KMS-11 (cell line): ENCODE measurements at regions not wholly inside any gene's neighbourhood (a gene's known extent, or its start where the extent isn't known, plus 50 kb on each side); places are given as distances from the start of the nearest gene placed in this dataset.
A peak's percentile ranks its signal among the peaks of the same experiment; 100 is the strongest.
"Not testable (repeated sequence)": the region's sequence is repeated elsewhere in the genome, so short reads cannot be mapped to it uniquely, and the experiment has no call there.

Source experiments
- H2AFZ ChIP-seq: fragments of 200-600 bp; sonication (generic); 2 replicates; pipeline ENCODE4 v1.6.1; 2016; ENCODE audit warnings: antibody characterized with exemption, mixed run types, low read depth
- H3K27ac ChIP-seq: fragments of 200-600 bp; sonication (generic); 2 replicates; pipeline ENCODE4 v1.6.1; 2016; ENCODE audit warnings: mild to moderate bottlenecking, mixed run types
- H3K27me3 ChIP-seq: fragments of 200-600 bp; sonication (generic); 2 replicates; pipeline ENCODE4 v1.6.1; 2017; ENCODE audit warnings: mild to moderate bottlenecking, low read depth, mixed run types, moderate library complexity; ENCODE audit not compliant: insufficient read depth
- H3K36me3 ChIP-seq: fragments of 200-600 bp; sonication (generic); 2 replicates; pipeline ENCODE4 v1.6.1; 2017; ENCODE audit warnings: mild to moderate bottlenecking, mixed run types; ENCODE audit not compliant: insufficient read depth
- H3K4me1 ChIP-seq: fragments of 200-600 bp; sonication (generic); 2 replicates; pipeline ENCODE4 v1.6.1; 2016; ENCODE audit warnings: mild to moderate bottlenecking, low read depth, mixed run types; ENCODE audit not compliant: poor library complexity, severe bottlenecking
- H3K4me2 ChIP-seq: fragments of 200-600 bp; sonication (generic); 2 replicates; pipeline ENCODE4 v1.7.0; 2016; ENCODE audit warnings: mild to moderate bottlenecking, mixed run types
- H3K4me3 ChIP-seq: fragments of 200-600 bp; sonication (generic); IDR thresholded peaks from 2 replicates; pipeline ENCODE4 v1.6.1; 2017; ENCODE audit warnings: low read depth, low read length, mixed read lengths; ENCODE audit not compliant: insufficient read depth
- H3K79me2 ChIP-seq: fragments of 200-600 bp; sonication (generic); 2 replicates; pipeline ENCODE4 v1.6.1; 2016; ENCODE audit warnings: low read depth, mixed run types; ENCODE audit not compliant: insufficient read depth
- H3K9ac ChIP-seq: fragments of 200-600 bp; sonication (generic); 2 replicates; pipeline ENCODE4 v1.6.1; 2016; ENCODE audit warnings: mild to moderate bottlenecking, mixed run types
- H4K20me1 ChIP-seq: fragments of 200-600 bp; sonication (generic); 2 replicates; pipeline ENCODE4 v1.6.1; 2016; ENCODE audit warnings: mild to moderate bottlenecking, mixed run types; ENCODE audit not compliant: insufficient read depth
- TF ChIP-seq, protein P1 (sequence below): fragments of 200-600 bp; sonication (generic); conservative IDR thresholded peaks from 2 replicates; pipeline ENCODE4 v1.6.1; 2017; ENCODE audit warnings: low read depth, mild to moderate bottlenecking, antibody characterized with exemption, low read length, moderate library complexity, mixed read lengths

DNA sequence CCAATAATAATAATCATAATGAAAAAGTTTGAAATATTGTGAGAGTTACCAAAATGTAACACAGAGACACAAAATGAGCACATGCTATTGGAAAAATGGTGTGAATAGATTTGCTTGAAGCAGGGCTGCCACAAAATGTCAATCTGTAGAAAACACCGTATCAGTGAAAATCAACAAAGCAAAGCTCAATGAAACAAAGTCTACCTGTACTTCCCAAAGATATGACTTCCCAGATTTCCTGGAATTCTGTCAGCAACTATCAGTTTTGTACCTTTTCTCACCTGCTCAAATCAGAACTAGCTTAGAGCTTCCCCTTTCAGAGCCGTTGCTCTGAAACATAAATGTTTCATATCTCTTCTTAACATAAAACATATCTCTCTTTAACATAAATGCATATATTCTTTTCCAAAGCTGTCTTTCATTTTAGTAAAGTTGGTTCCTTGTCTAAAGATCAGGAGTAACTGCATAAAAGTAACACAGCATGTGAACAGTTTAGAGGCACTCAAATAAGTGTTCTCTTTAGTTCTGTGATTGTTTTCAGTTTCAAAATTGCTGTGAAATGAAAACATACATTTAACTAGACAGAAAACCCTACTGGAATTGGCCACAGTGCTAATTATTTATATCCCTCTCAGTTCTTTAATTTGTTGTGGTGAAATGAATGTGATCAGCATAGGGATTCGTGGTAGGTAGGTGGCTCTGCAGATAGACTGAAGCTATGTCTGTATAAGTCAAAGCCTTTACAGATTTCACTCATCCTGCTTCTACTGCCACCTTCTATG is 262.5 kb downstream of the KCNJ3 start:
- Histone ChIP-seq H3K27ac (no peak overlapping the region), H3K79me2 (no peaks in the 10 kb centered on the region), H3K9ac (no peak overlapping the region), H3K27me3 (no peaks in the 10 kb centered on the region), H4K20me1 (no peaks in the 10 kb centered on the region), H3K4me2 (no peak overlapping the region), H2AFZ (peak overlapping the region; percentile 4; the same call in 1 of the 2 replicates), H3K4me3 (no peak overlapping the region), H3K36me3 (no peaks in the 10 kb centered on the region), H3K4me1 (peaks cover 7% of the 10 kb centered on the region)
- TF ChIP-seq, protein P1, sequence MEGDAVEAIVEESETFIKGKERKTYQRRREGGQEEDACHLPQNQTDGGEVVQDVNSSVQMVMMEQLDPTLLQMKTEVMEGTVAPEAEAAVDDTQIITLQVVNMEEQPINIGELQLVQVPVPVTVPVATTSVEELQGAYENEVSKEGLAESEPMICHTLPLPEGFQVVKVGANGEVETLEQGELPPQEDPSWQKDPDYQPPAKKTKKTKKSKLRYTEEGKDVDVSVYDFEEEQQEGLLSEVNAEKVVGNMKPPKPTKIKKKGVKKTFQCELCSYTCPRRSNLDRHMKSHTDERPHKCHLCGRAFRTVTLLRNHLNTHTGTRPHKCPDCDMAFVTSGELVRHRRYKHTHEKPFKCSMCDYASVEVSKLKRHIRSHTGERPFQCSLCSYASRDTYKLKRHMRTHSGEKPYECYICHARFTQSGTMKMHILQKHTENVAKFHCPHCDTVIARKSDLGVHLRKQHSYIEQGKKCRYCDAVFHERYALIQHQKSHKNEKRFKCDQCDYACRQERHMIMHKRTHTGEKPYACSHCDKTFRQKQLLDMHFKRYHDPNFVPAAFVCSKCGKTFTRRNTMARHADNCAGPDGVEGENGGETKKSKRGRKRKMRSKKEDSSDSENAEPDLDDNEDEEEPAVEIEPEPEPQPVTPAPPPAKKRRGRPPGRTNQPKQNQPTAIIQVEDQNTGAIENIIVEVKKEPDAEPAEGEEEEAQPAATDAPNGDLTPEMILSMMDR: no peak

DNA sequence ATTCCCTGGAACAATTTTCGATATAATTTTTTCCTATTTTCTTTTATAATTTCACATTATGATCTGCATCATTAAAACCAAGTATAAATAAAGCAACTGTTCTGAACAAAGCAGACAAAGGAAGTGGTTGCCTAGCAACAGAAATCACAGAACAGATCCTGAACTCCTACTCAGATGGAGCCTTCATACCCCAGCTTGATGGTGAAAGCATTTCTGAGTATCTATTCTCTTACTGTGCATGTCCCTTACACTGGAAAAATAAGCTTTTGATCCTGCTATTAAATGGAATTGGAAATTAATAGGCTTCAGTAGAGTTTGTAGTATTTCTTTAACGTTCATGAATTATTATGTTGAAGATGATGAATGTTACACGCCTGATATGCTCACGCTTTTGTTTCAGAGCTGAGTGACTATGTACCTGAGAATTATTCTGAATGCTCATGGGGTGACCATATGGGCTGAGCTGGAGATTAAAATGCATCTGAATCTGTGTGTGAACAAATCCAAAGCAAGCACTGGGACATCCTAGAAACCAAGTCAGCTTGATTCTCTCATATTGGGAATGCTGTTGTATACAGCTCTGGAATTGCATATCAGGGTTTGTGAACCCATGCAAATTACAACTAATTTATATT is 254.0 kb downstream of the KCNJ3 start:
- Histone ChIP-seq H3K79me2 (no peaks in the 10 kb centered on the region), H3K27ac (no peak overlapping the region), H3K36me3 (no peaks in the 10 kb centered on the region), H3K4me2 (no peak overlapping the region), H3K9ac (no peak overlapping the region), H3K4me3 (no peak overlapping the region), H3K27me3 (no peaks in the 10 kb centered on the region), H2AFZ (no peak overlapping the region), H4K20me1 (no peaks in the 10 kb centered on the region), H3K4me1 (no peaks in the 10 kb centered on the region)
- TF ChIP-seq, protein P1: no peak

- not testable (repeated sequence) for H3K27me3 ChIP-seq, H3K79me2 ChIP-seq, H3K27ac ChIP-seq, H3K4me2 ChIP-seq, H4K20me1 ChIP-seq, H3K9ac ChIP-seq, H3K36me3 ChIP-seq, H3K4me1 ChIP-seq, H3K4me3 ChIP-seq, H2AFZ ChIP-seq
Measured at GRCh38 chr2:154947416-154947815, 248.9 kb downstream of the KCNJ3 start.

DNA sequence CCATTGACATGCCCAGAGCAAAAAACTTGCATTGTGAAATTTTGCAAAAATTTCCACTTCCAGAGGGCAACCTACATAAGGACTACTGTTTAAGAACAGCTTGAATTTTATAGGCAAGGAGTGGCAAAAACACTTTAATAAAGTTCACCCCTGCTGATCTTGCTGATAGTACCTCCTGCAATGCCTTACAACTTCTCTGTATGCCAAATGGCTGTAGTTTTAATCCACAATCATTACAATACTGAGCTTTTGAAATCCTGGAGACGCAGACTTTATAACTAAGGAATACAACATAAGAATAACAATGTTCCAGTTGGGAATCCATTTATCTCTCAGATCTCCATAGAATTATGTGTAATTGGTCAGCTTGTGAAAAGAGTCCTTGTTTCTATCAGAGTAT is 247.5 kb downstream of the KCNJ3 start:
- H3K36me3 ChIP-seq: no peaks in the 10 kb centered on the region
- TF ChIP-seq, protein P1: no peak
- H3K4me1 ChIP-seq: no peaks in the 10 kb centered on the region
- no peaks in the 10 kb centered on the region for H4K20me1 ChIP-seq
- no peak overlapping the region for H3K27ac ChIP-seq
- H3K79me2 ChIP-seq: no peaks in the 10 kb centered on the region
- no peak overlapping the region for H3K4me3 ChIP-seq
- no peaks in the 10 kb centered on the region for H3K27me3 ChIP-seq
- H3K9ac ChIP-seq: no peak overlapping the region
- no peak overlapping the region for H3K4me2 ChIP-seq
- no peak overlapping the region for H2AFZ ChIP-seq

GRCh38 chr2:154941379-154941778 is 242.9 kb downstream of the KCNJ3 start:
- no peak overlapping the region for H3K4me2 ChIP-seq
- no peaks in the 10 kb centered on the region for H3K79me2 ChIP-seq
- H3K36me3 ChIP-seq: no peaks in the 10 kb centered on the region
- no peak overlapping the region for H3K27ac ChIP-seq
- H3K4me1 ChIP-seq: no peaks in the 10 kb centered on the region
- H2AFZ ChIP-seq: no peak overlapping the region
- no peaks in the 10 kb centered on the region for H3K27me3 ChIP-seq
- no peak overlapping the region for H3K9ac ChIP-seq
- H3K4me3 ChIP-seq: no peak overlapping the region
- TF ChIP-seq, protein P1: no peak
- H4K20me1 ChIP-seq: no peaks in the 10 kb centered on the region
